ENCODE measurements at regions not wholly inside any gene's neighbourhood (a gene's known extent, or its start where the extent isn't known, plus 50 kb on each side); places are given as distances from the start of the nearest gene placed in this dataset.

DNA sequence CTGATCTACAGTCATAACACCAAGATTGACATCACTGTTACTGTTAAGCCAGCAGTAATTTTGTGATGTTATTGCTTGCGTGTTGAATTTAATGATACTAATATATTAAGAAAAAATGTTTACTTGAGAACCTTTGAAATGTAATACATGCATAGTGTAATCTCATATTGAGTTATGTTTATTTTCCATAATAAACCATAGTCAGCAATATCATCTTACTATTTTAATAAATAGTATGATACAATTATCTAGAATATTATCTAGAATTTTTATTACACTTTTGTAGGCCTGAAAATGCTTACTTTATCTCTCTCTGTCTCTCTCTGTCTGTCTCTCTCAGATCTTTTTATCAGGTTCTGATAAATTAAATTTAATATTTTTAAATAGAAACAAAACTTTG lies 843.1 kb downstream of the KCNT2 start:
- no peak for TF ChIP-seq MYC (IDR thresholded peaks at IDR 0.05; ENCODE audit: low read depth, low read length)
- TF ChIP-seq MYC (CRISPR knock-in tag; IDR thresholded peaks at IDR 0.05; ENCODE audit: borderline replicate concordance, low read depth): no peak
- TF ChIP-seq, protein P1, sequence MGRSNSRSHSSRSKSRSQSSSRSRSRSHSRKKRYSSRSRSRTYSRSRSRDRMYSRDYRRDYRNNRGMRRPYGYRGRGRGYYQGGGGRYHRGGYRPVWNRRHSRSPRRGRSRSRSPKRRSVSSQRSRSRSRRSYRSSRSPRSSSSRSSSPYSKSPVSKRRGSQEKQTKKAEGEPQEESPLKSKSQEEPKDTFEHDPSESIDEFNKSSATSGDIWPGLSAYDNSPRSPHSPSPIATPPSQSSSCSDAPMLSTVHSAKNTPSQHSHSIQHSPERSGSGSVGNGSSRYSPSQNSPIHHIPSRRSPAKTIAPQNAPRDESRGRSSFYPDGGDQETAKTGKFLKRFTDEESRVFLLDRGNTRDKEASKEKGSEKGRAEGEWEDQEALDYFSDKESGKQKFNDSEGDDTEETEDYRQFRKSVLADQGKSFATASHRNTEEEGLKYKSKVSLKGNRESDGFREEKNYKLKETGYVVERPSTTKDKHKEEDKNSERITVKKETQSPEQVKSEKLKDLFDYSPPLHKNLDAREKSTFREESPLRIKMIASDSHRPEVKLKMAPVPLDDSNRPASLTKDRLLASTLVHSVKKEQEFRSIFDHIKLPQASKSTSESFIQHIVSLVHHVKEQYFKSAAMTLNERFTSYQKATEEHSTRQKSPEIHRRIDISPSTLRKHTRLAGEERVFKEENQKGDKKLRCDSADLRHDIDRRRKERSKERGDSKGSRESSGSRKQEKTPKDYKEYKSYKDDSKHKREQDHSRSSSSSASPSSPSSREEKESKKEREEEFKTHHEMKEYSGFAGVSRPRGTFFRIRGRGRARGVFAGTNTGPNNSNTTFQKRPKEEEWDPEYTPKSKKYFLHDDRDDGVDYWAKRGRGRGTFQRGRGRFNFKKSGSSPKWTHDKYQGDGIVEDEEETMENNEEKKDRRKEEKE (IDR thresholded peaks at IDR 0.05; ENCODE audit: borderline replicate concordance in 1 of 2, control insufficient read depth in 1 of 2, low read depth in 2 of 2, low read length in 1 of 2): no peak
- TF ChIP-seq SAFB2 (IDR thresholded peaks at IDR 0.05; ENCODE audit: borderline replicate concordance, low read depth, low read length, severe bottlenecking): no peak
- TF ChIP-seq, protein P2, sequence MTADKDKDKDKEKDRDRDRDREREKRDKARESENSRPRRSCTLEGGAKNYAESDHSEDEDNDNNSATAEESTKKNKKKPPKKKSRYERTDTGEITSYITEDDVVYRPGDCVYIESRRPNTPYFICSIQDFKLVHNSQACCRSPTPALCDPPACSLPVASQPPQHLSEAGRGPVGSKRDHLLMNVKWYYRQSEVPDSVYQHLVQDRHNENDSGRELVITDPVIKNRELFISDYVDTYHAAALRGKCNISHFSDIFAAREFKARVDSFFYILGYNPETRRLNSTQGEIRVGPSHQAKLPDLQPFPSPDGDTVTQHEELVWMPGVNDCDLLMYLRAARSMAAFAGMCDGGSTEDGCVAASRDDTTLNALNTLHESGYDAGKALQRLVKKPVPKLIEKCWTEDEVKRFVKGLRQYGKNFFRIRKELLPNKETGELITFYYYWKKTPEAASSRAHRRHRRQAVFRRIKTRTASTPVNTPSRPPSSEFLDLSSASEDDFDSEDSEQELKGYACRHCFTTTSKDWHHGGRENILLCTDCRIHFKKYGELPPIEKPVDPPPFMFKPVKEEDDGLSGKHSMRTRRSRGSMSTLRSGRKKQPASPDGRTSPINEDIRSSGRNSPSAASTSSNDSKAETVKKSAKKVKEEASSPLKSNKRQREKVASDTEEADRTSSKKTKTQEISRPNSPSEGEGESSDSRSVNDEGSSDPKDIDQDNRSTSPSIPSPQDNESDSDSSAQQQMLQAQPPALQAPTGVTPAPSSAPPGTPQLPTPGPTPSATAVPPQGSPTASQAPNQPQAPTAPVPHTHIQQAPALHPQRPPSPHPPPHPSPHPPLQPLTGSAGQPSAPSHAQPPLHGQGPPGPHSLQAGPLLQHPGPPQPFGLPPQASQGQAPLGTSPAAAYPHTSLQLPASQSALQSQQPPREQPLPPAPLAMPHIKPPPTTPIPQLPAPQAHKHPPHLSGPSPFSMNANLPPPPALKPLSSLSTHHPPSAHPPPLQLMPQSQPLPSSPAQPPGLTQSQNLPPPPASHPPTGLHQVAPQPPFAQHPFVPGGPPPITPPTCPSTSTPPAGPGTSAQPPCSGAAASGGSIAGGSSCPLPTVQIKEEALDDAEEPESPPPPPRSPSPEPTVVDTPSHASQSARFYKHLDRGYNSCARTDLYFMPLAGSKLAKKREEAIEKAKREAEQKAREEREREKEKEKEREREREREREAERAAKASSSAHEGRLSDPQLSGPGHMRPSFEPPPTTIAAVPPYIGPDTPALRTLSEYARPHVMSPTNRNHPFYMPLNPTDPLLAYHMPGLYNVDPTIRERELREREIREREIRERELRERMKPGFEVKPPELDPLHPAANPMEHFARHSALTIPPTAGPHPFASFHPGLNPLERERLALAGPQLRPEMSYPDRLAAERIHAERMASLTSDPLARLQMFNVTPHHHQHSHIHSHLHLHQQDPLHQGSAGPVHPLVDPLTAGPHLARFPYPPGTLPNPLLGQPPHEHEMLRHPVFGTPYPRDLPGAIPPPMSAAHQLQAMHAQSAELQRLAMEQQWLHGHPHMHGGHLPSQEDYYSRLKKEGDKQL (CRISPR knock-in tag; IDR thresholded peaks at IDR 0.05; ENCODE audit: borderline replicate concordance): no peak
- no peak for TF ChIP-seq MAZ (CRISPR knock-in tag; conservative IDR thresholded peaks at IDR 0.05 in 1 of 2, IDR thresholded peaks at IDR 0.05 in 1 of 2)
- TF ChIP-seq KDM4B (IDR thresholded peaks at IDR 0.05; ENCODE audit: borderline replicate concordance in 2 of 2, low read depth in 1 of 2): no peak
- TF ChIP-seq NFIC (IDR thresholded peaks at IDR 0.05): no peak
- TF ChIP-seq, protein P3, sequence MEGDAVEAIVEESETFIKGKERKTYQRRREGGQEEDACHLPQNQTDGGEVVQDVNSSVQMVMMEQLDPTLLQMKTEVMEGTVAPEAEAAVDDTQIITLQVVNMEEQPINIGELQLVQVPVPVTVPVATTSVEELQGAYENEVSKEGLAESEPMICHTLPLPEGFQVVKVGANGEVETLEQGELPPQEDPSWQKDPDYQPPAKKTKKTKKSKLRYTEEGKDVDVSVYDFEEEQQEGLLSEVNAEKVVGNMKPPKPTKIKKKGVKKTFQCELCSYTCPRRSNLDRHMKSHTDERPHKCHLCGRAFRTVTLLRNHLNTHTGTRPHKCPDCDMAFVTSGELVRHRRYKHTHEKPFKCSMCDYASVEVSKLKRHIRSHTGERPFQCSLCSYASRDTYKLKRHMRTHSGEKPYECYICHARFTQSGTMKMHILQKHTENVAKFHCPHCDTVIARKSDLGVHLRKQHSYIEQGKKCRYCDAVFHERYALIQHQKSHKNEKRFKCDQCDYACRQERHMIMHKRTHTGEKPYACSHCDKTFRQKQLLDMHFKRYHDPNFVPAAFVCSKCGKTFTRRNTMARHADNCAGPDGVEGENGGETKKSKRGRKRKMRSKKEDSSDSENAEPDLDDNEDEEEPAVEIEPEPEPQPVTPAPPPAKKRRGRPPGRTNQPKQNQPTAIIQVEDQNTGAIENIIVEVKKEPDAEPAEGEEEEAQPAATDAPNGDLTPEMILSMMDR (IDR thresholded peaks at IDR 0.05 in 2 of 3, conservative IDR thresholded peaks at IDR 0.05 in 1 of 3; ENCODE audit: insufficient read depth in 2 of 3, low read depth in 1 of 3, low read length in 3 of 3): no peak
- no peak for TF ChIP-seq ZNF23 (CRISPR knock-in tag; IDR thresholded peaks at IDR 0.05)
- TF ChIP-seq EZH2 (IDR thresholded peaks at IDR 0.05; ENCODE audit: borderline replicate concordance, low read depth, low read length): no peak
- TF ChIP-seq NRF1 (conservative IDR thresholded peaks at IDR 0.05 in 1 of 2, IDR thresholded peaks at IDR 0.05 in 1 of 2): no peak

Measured in K562 (cell line).